Fibroblast of lung (primary cell): ENCODE measurements at regions not wholly inside any gene's neighbourhood (a gene's known extent, or its start where the extent isn't known, plus 50 kb on each side); places are given as distances from the start of the nearest gene placed in this dataset.

Experiments
- CTCF ChIP-seq, 2 donors: IDR thresholded peaks in 1 of 2; conservative IDR thresholded peaks in 1 of 2; 1 replicate in 1 of 2; 2 replicates in 1 of 2; pipeline ENCODE4 v1.5.1; 2011 to 2012; ENCODE audit warnings: low read length in 2 of 2, control low read depth in 1 of 2, inconsistent platforms in 1 of 2, low read depth in 1 of 2, mild to moderate bottlenecking in 1 of 2
- EZH2 ChIP-seq: IDR thresholded peaks from 2 replicates; pipeline ENCODE4 v1.5.1; 2012; ENCODE audit warnings: low read length, control low read depth, mild to moderate bottlenecking; ENCODE audit errors: missing control alignments

- TF ChIP-seq CTCF (conservative IDR thresholded peaks at IDR 0.05 in 1 of 2, IDR thresholded peaks at IDR 0.05 in 1 of 2; ENCODE audit: low read depth in 1 of 2, low read length in 2 of 2): no peak
- no peak for TF ChIP-seq EZH2
These were observed 1303.6 kb downstream of the UQCRFS1 start for GRCh38 chr19:27909185-27909840.
